GM12865 (cell line): ENCODE measurements at regions not wholly inside any gene's neighbourhood (a gene's known extent, or its start where the extent isn't known, plus 50 kb on each side); places are given as distances from the start of the nearest gene placed in this dataset.
A peak's percentile ranks its signal among the peaks of the same experiment; 100 is the strongest.

ENCODE experiments used
- DNase-seq: peaks from one replicate; pipeline ENCODE4 v3.0.0; 2010; ENCODE audit warnings: low read depth
- H3K4me3 ChIP-seq: 2 replicates; pipeline ENCODE4 v1.5.1; 2011; ENCODE audit warnings: mild to moderate bottlenecking, low read depth, low read length, control low read depth
- TF ChIP-seq, protein P1 (sequence below): IDR thresholded peaks from 2 replicates; pipeline ENCODE4 v1.5.1; 2011; ENCODE audit warnings: low read length, control low read depth, low read depth, inconsistent platforms; ENCODE audit not compliant: insufficient read depth; ENCODE audit errors: missing control alignments

DNA sequence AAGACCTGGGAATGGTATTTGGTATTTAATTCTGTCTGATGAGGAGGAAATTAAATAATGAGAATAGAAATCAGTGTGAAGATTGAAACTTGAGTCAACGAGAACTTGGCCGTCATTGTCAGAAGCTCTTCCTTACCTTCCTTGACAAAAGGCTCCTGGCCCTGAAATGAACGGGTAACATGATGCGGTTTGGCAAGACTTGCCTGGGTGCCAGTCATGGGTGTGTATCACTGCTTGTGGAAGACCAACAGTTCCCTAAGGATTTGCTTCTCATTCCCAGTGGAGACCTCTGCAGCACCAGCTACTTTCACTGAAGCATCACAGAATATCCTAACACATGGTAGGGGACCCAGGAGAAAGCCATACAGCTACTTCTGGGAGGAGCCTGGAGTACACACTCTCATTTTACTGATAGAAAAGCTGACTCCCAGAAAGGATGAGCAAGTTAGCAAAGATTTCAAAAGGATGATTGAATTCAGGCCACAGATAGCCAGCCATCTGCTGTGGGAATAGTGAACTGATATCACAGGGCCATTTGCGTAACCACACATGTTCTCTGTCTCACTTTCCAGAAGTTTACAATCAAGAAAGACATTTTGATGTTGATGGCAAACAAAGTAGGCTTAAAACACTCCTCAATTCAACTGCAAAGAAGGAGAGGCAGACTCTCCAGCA is 258.1 kb upstream of the SALL1 start:
- DNase-seq = no peak
- TF ChIP-seq, protein P1, sequence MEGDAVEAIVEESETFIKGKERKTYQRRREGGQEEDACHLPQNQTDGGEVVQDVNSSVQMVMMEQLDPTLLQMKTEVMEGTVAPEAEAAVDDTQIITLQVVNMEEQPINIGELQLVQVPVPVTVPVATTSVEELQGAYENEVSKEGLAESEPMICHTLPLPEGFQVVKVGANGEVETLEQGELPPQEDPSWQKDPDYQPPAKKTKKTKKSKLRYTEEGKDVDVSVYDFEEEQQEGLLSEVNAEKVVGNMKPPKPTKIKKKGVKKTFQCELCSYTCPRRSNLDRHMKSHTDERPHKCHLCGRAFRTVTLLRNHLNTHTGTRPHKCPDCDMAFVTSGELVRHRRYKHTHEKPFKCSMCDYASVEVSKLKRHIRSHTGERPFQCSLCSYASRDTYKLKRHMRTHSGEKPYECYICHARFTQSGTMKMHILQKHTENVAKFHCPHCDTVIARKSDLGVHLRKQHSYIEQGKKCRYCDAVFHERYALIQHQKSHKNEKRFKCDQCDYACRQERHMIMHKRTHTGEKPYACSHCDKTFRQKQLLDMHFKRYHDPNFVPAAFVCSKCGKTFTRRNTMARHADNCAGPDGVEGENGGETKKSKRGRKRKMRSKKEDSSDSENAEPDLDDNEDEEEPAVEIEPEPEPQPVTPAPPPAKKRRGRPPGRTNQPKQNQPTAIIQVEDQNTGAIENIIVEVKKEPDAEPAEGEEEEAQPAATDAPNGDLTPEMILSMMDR = no peak
- no peak overlapping the region for H3K4me3 ChIP-seq

DNA sequence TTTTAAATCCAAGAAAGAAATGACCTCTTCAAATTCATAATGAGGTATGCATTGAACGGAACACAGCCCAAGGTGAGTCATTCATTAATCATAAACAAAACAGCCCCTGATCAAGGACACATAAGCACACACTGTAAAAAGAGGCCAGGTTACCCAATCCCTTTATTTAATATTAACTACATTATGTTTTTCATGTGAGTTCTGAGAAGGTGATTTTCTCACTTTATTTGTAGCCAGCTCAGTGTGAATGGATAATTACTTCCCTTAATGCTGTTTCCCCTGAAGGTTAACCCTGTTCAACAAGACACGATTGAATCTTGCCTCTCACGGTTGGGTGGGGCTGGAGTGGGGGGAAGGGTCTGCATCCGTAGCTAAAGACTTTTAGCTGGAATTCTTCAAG is 257.3 kb upstream of the SALL1 start:
- no peak overlapping the region for H3K4me3 ChIP-seq
- TF ChIP-seq, protein P1 = no peak

DNA sequence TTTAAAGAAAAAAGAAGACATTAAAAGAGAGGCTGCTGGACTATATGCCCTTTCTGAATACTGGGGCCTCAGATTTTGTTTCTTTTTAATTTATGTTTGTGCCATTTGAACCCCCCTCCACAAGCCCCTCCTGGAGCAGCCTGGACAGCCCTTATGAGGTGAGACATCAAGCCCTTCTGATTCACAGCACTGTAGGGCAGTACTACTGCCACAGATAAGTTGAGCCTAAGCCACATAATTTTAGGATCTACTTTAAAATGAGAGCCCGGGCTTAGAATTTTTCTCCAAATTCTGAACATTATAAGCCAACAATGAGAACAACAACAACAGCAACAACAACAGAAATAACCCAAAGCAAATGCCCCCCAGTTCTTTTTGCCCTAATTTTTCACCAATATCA is 256.9 kb upstream of the SALL1 start:
- TF ChIP-seq, protein P1 = no peak
- no peak overlapping the region for H3K4me3 ChIP-seq
- DNase-seq = no peak

More for the DNA sequence above, 257.3 kb upstream of the SALL1 start:
- DNase-seq = no peak

DNA sequence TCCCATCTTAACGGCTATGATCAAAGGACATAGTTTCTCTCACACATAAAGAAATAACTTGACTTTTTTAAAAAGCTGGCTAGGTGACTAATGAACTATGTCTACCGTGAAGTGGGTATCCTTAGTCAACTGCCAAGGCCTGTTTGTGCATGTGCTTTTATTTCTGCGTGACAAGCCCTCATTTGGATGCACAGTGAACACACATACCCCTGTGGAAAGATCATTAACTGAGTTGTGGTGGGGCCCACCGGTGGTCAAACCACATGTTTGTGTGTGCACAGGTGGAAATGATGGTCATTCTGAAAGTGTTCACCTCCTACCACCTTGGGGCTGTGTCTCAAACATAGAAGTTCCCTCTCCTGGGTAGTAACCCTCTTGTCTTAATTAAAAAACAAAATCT is 256.1 kb upstream of the SALL1 start:
- peak; percentile 1 for DNase-seq
- no peak overlapping the region for H3K4me3 ChIP-seq
- TF ChIP-seq, protein P1 = no peak

DNA sequence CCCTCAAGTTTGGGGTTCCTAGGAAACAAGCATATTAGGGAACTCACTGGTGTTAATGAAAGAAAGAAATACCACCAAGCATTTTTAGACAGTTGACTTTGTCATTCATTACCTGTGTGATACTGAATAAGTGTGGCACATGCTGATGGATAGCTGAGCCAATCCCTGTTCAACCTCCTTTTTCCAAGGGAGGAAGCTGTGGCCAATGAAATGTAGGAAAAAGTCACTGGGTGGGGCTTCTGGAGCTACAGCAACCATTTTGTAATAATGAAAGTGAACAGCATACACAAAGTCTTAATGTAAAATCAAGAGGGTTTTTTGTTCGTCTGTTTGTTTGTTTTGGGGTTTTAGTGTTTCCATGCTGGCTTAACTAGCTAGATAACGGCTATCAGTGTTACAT is 254.3 kb upstream of the SALL1 start:
- DNase-seq = no peak
- TF ChIP-seq, protein P1 = no peak
- H3K4me3 ChIP-seq = no peak overlapping the region

DNA sequence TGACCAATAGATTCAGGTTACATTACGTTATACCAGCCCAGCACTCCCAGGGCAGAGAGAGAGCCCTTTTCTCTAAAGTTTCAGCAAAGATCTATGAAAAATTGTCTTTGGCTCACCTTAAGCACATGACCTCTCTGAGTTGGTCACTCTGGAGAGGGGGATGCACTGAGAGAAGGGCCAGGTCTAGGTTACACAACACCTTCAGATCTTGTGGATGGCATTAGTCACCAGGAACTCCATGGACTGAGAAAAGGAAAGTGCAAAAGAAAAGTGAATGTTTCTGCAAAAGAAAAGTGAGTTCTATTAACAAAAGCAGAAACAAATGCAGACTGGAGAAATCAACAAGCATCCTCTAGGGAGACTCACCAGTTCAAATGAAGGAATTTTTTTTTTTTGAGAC is 253.3 kb upstream of the SALL1 start:
- TF ChIP-seq, protein P1 = no peak
- no peak overlapping the region for H3K4me3 ChIP-seq
- DNase-seq = no peak

DNA sequence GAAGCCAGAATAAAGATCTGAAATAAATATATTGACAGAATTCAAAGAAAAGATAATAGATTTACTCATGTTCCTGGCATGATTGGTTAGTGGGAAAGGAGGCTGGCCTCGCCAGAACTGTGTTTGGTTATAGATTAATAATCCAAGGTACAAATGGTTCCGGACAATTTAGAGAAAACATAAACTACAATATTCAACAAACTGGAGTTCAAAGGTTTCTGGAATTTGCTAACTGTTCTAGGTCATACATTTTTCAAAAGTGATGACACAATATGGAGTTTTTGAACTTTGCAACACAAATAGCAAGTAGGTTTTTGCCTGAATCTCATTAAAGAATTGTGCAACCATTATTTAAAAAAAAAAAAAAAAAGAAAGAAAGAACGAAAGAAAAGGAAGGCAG is 251.7 kb upstream of the SALL1 start:
- no peak for DNase-seq
- TF ChIP-seq, protein P1 = no peak
- no peak overlapping the region for H3K4me3 ChIP-seq
